Progenitor cell of endocrine pancreas (in vitro differentiated cells): ENCODE measurements at regions not wholly inside any gene's neighbourhood (a gene's known extent, or its start where the extent isn't known, plus 50 kb on each side); places are given as distances from the start of the nearest gene placed in this dataset.

Experiments used
- DNase-seq: peaks from one replicate; pipeline ENCODE4 v3.0.0; 2021; ENCODE audit warnings: low spot score; ENCODE audit not compliant: unreplicated experiment
- H3K27ac Mint-ChIP-seq: 2 replicates; pipeline ENCODE4 v1.8.0; 2021; ENCODE audit warnings: mild to moderate bottlenecking, moderate library complexity, mixed read lengths
- H3K27me3 Mint-ChIP-seq: 2 replicates; pipeline ENCODE4 v1.8.0; 2021; ENCODE audit warnings: mixed read lengths
- H3K36me3 Mint-ChIP-seq: 2 replicates; pipeline ENCODE4 v1.8.0; 2022; ENCODE audit warnings: mixed read lengths; ENCODE audit not compliant: insufficient read depth
- H3K4me1 Mint-ChIP-seq: 2 replicates; pipeline ENCODE4 v1.8.0; 2021; ENCODE audit warnings: low read depth, mixed read lengths
- H3K4me3 Mint-ChIP-seq: 2 replicates; pipeline ENCODE4 v1.8.0; 2021; ENCODE audit warnings: low read depth, mild to moderate bottlenecking, moderate library complexity, mixed read lengths
- H3K9me3 Mint-ChIP-seq: 2 replicates; pipeline ENCODE4 v1.8.0; 2021; ENCODE audit warnings: low read depth, mixed read lengths
- CTCF ChIP-seq: fragments of 200-600 bp; sonication (generic); IDR thresholded peaks from one replicate; pipeline ENCODE4 v1.5.0; 2021; ENCODE audit warnings: antibody characterized with exemption, mild to moderate bottlenecking; ENCODE audit not compliant: unreplicated experiment

GRCh38 chr3:174376346-174376745 is 482.8 kb upstream of the NAALADL2 start:
- H3K9me3 Mint-ChIP-seq, result peaks cover 3% of the 10 kb centered on the region
- H3K36me3 Mint-ChIP-seq, result no peaks in the 10 kb centered on the region
- no peak for TF ChIP-seq CTCF
- no peak overlapping the region for H3K27ac Mint-ChIP-seq
- no peak for DNase-seq
- H3K4me3 Mint-ChIP-seq, result no peak overlapping the region
- H3K4me1 Mint-ChIP-seq, result no peaks in the 10 kb centered on the region
- no peaks in the 10 kb centered on the region for H3K27me3 Mint-ChIP-seq

DNA sequence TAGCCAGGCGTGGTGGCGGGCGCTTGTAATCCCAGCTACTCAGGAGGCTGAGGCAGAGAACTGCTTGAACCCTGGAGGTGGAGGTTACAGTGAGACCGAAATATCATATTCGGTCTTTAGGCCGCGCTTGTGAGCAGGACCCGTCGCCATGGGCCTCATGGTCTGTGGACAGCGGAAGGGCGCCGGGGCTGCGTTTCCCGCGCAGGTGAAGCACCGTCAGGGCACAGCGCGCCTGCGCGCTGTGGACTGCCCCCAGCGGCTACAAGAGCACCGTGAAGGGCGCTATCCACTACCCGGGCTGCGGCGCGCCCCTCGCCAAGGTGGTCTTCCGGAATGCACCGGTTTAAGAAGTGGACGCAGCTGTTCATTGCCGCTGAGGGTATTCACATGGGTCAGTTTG is 482.0 kb upstream of the NAALADL2 start:
- no peak overlapping the region for H3K4me3 Mint-ChIP-seq
- no peak for DNase-seq
- no peak overlapping the region for H3K27ac Mint-ChIP-seq
- TF ChIP-seq CTCF, result no peak
- peaks cover under 1% of the 10 kb centered on the region for H3K9me3 Mint-ChIP-seq
- no peaks in the 10 kb centered on the region for H3K27me3 Mint-ChIP-seq
- no peaks in the 10 kb centered on the region for H3K36me3 Mint-ChIP-seq
- no peaks in the 10 kb centered on the region for H3K4me1 Mint-ChIP-seq

- Mint-ChIP-seq H3K4me1 (no peaks in the 10 kb centered on the region), H3K36me3 (no peaks in the 10 kb centered on the region), H3K27me3 (no peaks in the 10 kb centered on the region), H3K9me3 (no peaks in the 10 kb centered on the region), H3K4me3 (no peak overlapping the region), H3K27ac (no peak overlapping the region)
- DNase-seq, result no peak
- TF ChIP-seq CTCF, result no peak
Measured at GRCh38 chr3:174377684-174378083, 481.4 kb upstream of the NAALADL2 start.

- H3K4me3 Mint-ChIP-seq, result no peak overlapping the region
- no peak overlapping the region for H3K27ac Mint-ChIP-seq
- no peaks in the 10 kb centered on the region for H3K27me3 Mint-ChIP-seq
- H3K36me3 Mint-ChIP-seq, result no peaks in the 10 kb centered on the region
- peaks cover 4% of the 10 kb centered on the region for H3K9me3 Mint-ChIP-seq
- no peaks in the 10 kb centered on the region for H3K4me1 Mint-ChIP-seq
- no peak for DNase-seq
- no peak for TF ChIP-seq CTCF
Measured at GRCh38 chr3:174382878-174383277, 476.3 kb upstream of the NAALADL2 start.

GRCh38 chr3:174387736-174388135 is 471.4 kb upstream of the NAALADL2 start:
- no peak for DNase-seq
- no peaks in the 10 kb centered on the region for H3K36me3 Mint-ChIP-seq
- H3K4me3 Mint-ChIP-seq, result no peak overlapping the region
- no peaks in the 10 kb centered on the region for H3K4me1 Mint-ChIP-seq
- no peaks in the 10 kb centered on the region for H3K27me3 Mint-ChIP-seq
- H3K9me3 Mint-ChIP-seq, result peaks cover 14% of the 10 kb centered on the region
- no peak overlapping the region for H3K27ac Mint-ChIP-seq
- no peak for TF ChIP-seq CTCF
